Panc1 (cell line): ENCODE measurements at regions not wholly inside any gene's neighbourhood (a gene's known extent, or its start where the extent isn't known, plus 50 kb on each side); places are given as distances from the start of the nearest gene placed in this dataset.

Experiments
- ATAC-seq: fragments of 200-7000 bp; cut with Tn5 transposase; 2 replicates; pipeline ENCODE4 v1.9.1; 2020; ENCODE audit warnings: mild to moderate bottlenecking, moderate library complexity
- BruUV-seq: library from RNA; stranded (reverse); fragments of 400-500 nt; replicated peaks from 2 replicates; lab custom pipeline; 2021; lab: Mats Ljungman, UMichigan
- CTCF ChIA-PET: fragments of 300-600 bp; sonication (Branson Sonifier 250); formaldehyde crosslinking; loops from one replicate; lab custom pipeline; 2022; ENCODE audit warnings: antibody characterized with exemption; lab: Charles Lee
- POLR2A ChIA-PET: fragments of 300-600 bp; sonication (Branson Sonifier 250); formaldehyde crosslinking; loops from one replicate; lab custom pipeline; 2022; ENCODE audit warnings: antibody characterized with exemption; lab: Charles Lee
- DNase-seq: peaks from one replicate; pipeline ENCODE4 v3.0.0-alpha.2; 2010; ENCODE audit warnings: low read depth, low spot score
- H3K27ac ChIP-seq: 2 replicates; pipeline ENCODE4 v1.5.1; 2011; ENCODE audit warnings: mild to moderate bottlenecking, low read length, inconsistent platforms
- H3K27me3 ChIP-seq: fragments of 200-500 bp; sonication (Bioruptor generic); 2 replicates; pipeline ENCODE4 v1.6.0; 2014; ENCODE audit warnings: low read length, inconsistent platforms; ENCODE audit not compliant: control insufficient read depth, insufficient read depth
- H3K36me3 ChIP-seq: fragments of 200-500 bp; sonication (Bioruptor generic); 2 replicates; pipeline ENCODE4 v1.5.1; 2014; ENCODE audit warnings: inconsistent platforms, mild to moderate bottlenecking, low read length, moderate library complexity; ENCODE audit not compliant: control insufficient read depth, insufficient read depth
- H3K4me1 ChIP-seq: 2 replicates; pipeline ENCODE4 v1.5.1; 2011; ENCODE audit warnings: inconsistent platforms, mild to moderate bottlenecking, low read length, moderate library complexity; ENCODE audit not compliant: control insufficient read depth, insufficient read depth
- H3K4me3 ChIP-seq, 2 experiments: 2 replicates each; pipeline ENCODE4 v1.5.1; 2011 to 2012; ENCODE audit warnings: low read depth in 2 of 2, low read length in 2 of 2, mild to moderate bottlenecking in 2 of 2, inconsistent platforms in 1 of 2, moderate library complexity in 1 of 2
- H3K9me3 ChIP-seq: fragments of 200-500 bp; sonication (Bioruptor generic); 2 replicates; pipeline ENCODE4 v1.5.1; 2014; ENCODE audit warnings: low read depth, mild to moderate bottlenecking, inconsistent platforms, low read length, moderate library complexity; ENCODE audit not compliant: control insufficient read depth, insufficient read depth
- POLR2AphosphoS5 ChIP-seq: IDR thresholded peaks from 2 replicates; pipeline ENCODE4 v1.6.1; 2012; ENCODE audit warnings: mild to moderate bottlenecking, low read depth, low read length, moderate library complexity
- SIN3A ChIP-seq: IDR thresholded peaks from 2 replicates; pipeline ENCODE4 v1.6.1; 2012; ENCODE audit warnings: low read depth, mild to moderate bottlenecking, low read length, moderate library complexity, borderline replicate concordance; ENCODE audit not compliant: insufficient read depth
- TCF7L2 ChIP-seq: IDR thresholded peaks from 2 replicates; pipeline ENCODE4 v1.6.1; 2011; ENCODE audit warnings: mild to moderate bottlenecking, low read depth, low read length, inconsistent platforms
- in situ Hi-C: cut with HindIII; loops from 2 replicates; pipeline ENCODE4 v1.10.0; 2016; ENCODE audit warnings: low sequenced_read_pairs, low pct_unique_long_range_greater_than_20kb
- intact Hi-C: fragments of 100-400 bp; cut with micrococcal nuclease; formaldehyde crosslinking; loops from one replicate; pipeline ENCODE4 v1.10.0; 2022; ENCODE audit not compliant: unreplicated experiment
- TF ChIP-seq, protein P1 (sequence below): fragments of 450-650 bp; IDR thresholded peaks from 2 replicates; pipeline ENCODE4 v1.5.1; 2017; ENCODE audit warnings: mild to moderate bottlenecking
- TF ChIP-seq, protein P2 (sequence below), 2 experiments: IDR thresholded peaks; 2 replicates each; pipeline ENCODE4 v1.6.1; 2011 to 2012; ENCODE audit warnings: low read depth in 2 of 2, control low read depth in 1 of 2, low read length in 1 of 2, mild to moderate bottlenecking in 1 of 2, moderate library complexity in 1 of 2; ENCODE audit not compliant: insufficient read depth in 1 of 2

DNA sequence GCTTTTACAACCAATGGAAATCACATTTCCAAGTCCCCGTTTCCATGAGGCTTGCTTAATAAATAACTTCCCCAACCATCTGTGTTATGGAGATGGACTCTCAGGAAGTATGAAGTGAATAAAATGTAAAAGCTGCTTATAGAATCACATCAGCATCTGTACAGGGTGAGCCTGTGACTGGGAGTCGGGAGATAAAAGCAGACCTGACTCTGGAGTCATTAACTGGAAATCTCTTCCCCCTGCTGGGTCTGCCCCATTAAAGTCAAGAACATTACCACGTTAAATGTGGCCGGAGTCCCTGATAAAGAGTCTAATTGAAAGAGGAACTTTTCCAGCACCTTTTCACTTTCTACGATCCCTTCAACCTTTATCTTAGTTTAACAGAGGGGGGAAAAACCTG, 368.5 kb downstream of the DOK5 start:
- CTCF ChIA-PET: no interaction called here
- H3K4me3 ChIP-seq: no peak overlapping the region
- TF ChIP-seq, protein P1, sequence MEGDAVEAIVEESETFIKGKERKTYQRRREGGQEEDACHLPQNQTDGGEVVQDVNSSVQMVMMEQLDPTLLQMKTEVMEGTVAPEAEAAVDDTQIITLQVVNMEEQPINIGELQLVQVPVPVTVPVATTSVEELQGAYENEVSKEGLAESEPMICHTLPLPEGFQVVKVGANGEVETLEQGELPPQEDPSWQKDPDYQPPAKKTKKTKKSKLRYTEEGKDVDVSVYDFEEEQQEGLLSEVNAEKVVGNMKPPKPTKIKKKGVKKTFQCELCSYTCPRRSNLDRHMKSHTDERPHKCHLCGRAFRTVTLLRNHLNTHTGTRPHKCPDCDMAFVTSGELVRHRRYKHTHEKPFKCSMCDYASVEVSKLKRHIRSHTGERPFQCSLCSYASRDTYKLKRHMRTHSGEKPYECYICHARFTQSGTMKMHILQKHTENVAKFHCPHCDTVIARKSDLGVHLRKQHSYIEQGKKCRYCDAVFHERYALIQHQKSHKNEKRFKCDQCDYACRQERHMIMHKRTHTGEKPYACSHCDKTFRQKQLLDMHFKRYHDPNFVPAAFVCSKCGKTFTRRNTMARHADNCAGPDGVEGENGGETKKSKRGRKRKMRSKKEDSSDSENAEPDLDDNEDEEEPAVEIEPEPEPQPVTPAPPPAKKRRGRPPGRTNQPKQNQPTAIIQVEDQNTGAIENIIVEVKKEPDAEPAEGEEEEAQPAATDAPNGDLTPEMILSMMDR: no peak
- TF ChIP-seq SIN3A (no peak), TCF7L2 (no peak), POLR2AphosphoS5 (no peak)
- TF ChIP-seq, protein P2, sequence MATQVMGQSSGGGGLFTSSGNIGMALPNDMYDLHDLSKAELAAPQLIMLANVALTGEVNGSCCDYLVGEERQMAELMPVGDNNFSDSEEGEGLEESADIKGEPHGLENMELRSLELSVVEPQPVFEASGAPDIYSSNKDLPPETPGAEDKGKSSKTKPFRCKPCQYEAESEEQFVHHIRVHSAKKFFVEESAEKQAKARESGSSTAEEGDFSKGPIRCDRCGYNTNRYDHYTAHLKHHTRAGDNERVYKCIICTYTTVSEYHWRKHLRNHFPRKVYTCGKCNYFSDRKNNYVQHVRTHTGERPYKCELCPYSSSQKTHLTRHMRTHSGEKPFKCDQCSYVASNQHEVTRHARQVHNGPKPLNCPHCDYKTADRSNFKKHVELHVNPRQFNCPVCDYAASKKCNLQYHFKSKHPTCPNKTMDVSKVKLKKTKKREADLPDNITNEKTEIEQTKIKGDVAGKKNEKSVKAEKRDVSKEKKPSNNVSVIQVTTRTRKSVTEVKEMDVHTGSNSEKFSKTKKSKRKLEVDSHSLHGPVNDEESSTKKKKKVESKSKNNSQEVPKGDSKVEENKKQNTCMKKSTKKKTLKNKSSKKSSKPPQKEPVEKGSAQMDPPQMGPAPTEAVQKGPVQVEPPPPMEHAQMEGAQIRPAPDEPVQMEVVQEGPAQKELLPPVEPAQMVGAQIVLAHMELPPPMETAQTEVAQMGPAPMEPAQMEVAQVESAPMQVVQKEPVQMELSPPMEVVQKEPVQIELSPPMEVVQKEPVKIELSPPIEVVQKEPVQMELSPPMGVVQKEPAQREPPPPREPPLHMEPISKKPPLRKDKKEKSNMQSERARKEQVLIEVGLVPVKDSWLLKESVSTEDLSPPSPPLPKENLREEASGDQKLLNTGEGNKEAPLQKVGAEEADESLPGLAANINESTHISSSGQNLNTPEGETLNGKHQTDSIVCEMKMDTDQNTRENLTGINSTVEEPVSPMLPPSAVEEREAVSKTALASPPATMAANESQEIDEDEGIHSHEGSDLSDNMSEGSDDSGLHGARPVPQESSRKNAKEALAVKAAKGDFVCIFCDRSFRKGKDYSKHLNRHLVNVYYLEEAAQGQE (IDR thresholded peaks at IDR 0.05; ENCODE audit: insufficient read depth in 1 of 2, low read depth in 2 of 2, low read length in 1 of 2): no peak
- H3K9me3 ChIP-seq: no peaks in the 10 kb centered on the region
- no peaks in the 10 kb centered on the region for H3K4me1 ChIP-seq
- DNase-seq: no peak
- in situ Hi-C loops: no loop called here
- BruUV-seq: no TSS peak
- H3K36me3 ChIP-seq: no peaks in the 10 kb centered on the region
- no peak for ATAC-seq
- intact Hi-C loops: no loop called here
- POLR2A ChIA-PET: no interaction called here
- H3K27me3 ChIP-seq: no peaks in the 10 kb centered on the region
- H3K27ac ChIP-seq: no peak overlapping the region

DNA sequence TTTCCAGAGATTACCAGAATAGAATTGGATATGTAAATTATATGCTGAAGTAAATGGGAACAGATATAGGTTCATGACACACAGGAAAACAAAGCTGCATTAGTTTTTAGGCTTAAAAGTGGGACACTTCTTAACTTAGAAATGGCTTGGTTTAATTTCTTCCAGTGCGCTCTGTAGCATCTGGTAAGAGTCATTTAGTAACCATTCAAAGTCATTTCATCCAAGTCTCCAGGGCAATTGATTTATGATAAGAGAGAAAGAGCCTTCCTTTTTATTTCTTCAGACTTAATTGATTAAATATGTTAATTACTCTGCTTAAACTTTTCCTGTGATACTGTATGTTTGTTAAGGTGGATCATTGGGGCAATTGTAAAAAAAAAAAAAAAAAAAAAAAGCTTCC, 368.0 kb downstream of the DOK5 start:
- H3K4me3 ChIP-seq: no peak overlapping the region
- DNase-seq (no peak), ATAC-seq (no peak)
- TF ChIP-seq TCF7L2 (no peak), SIN3A (no peak), POLR2AphosphoS5 (no peak)
- TF ChIP-seq, protein P1: no peak
- TF ChIP-seq, protein P2 (IDR thresholded peaks at IDR 0.05; ENCODE audit: insufficient read depth in 1 of 2, low read depth in 2 of 2, low read length in 1 of 2): no peak
- BruUV-seq: no TSS peak
- in situ Hi-C loops (no loop called here), intact Hi-C loops (no loop called here)
- CTCF ChIA-PET: no interaction called here
- H3K36me3 ChIP-seq: no peaks in the 10 kb centered on the region
- H3K27me3 ChIP-seq: no peaks in the 10 kb centered on the region
- H3K27ac ChIP-seq: no peak overlapping the region
- POLR2A ChIA-PET: no interaction called here
- no peaks in the 10 kb centered on the region for H3K4me1 ChIP-seq
- no peaks in the 10 kb centered on the region for H3K9me3 ChIP-seq
